GM13977 (cell line): ENCODE measurements at regions not wholly inside any gene's neighbourhood (a gene's known extent, or its start where the extent isn't known, plus 50 kb on each side); places are given as distances from the start of the nearest gene placed in this dataset.
"Not testable (repeated sequence)": the region's sequence is repeated elsewhere in the genome, so short reads cannot be mapped to it uniquely, and the experiment has no call there.

Source experiments
- DNase-seq: peaks from one replicate; pipeline ENCODE4 v3.0.0; 2012; ENCODE audit warnings: low spot score
- in situ Hi-C: fragments of 300-500 bp; cut with MboI; formaldehyde crosslinking; loops from one replicate; pipeline ENCODE4 v1.12.0; 2022; ENCODE audit warnings: low sequenced_read_pairs, low pct_unique_long_range_greater_than_20kb, mixed read lengths, inconsistent platforms; ENCODE audit not compliant: unreplicated experiment
- TF ChIP-seq, protein P1 (sequence below): IDR thresholded peaks from 2 replicates; pipeline ENCODE4 v1.5.1; 2012; ENCODE audit warnings: mild to moderate bottlenecking, control low read depth; ENCODE audit not compliant: insufficient read depth; ENCODE audit errors: extremely low read depth, missing control alignments

DNA sequence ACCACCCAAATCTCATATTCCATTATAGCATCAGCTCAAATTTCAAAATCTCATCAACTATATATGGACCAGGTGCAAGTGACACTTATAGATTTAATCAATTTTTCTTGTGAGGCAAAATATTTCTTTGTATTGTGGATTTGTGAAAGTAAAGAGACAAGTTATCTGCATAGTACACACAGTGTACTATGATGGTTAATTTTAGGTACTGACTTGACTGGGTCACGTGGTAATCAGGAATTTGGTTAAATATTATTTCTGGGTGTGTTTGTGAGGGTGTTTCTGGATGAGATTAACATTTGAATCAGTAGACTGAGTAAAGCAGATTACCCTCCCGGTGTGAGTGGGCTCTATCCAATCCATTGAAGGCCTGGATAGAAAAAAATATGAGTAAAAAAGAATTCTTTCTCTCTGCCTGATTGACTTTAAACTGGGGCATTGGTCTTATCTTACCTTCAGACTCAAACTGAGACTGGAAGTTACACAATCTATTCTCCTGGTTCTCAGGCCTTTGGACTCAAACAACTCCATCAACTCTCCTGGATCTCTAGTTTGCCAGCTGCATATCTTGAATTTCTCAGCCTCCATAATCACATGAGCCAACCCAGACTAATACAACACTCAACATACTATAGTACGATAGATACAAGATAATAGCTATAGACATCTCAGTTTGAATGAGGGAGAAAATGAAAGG lies 799.9 kb downstream of the NAP1L3 start:
- in situ Hi-C loops, DNase-seq: not testable (repeated sequence)

DNA sequence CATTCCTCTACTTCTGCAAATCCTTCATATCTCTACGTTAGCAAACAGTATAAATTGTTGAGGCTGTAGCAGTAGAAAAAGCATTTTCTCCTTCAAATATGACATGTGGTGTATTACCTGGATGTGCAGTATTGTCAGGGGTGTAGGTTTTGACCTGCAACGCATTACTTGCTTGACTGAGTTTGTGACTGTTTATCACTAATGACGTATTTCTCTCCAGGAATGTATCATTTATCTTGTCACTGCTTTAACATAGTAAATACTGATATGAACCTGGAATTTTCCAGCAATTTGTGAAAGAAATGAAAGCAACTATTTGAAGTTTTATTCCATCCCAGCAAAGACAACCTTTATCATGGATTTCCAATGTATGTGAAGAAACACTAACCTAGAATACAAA lies 823.4 kb downstream of the NAP1L3 start:
- in situ Hi-C loops = not testable (repeated sequence)

DNA sequence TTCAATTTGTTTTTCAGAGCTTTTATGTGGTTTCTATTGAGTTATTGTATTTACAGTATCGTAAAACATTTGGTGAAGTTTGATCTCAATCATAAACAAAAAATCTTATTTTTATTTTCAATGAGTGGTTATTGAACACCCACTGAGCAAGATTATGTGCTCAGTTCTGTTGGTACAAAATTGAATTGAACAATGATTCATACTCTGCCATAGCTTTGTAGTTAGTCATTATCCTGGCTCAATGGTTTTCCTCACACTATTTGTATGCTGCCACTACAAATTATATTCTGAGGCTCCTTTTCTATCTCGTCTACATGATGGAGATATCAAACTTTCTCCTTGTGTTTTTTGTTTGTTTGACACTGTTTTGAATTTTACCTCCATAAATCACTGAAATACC lies 829.5 kb downstream of the NAP1L3 start:
- DNase-seq, in situ Hi-C loops: not testable (repeated sequence)

More for the DNA sequence above, 823.4 kb downstream of the NAP1L3 start:
- not testable (repeated sequence) for DNase-seq

DNA sequence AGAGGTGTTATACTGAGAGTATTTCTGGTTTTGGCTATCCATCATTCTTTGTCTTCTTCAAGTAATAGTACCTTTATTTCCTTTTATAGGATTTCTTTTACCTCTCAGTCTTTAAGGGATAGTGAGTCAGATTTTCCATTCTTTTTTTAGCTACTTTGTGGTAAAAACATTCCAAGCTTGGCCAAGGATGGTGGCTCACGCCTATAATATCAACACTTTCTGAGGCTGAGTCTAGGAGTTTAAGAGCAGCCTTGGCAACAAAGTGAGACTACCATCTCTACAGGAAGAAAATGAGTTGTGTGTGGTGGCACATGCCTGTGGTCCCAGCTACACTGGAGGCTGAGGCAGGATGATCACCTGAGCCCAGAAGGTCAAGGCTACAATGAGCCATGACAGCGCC lies 840.6 kb downstream of the NAP1L3 start:
- in situ Hi-C loops, DNase-seq: not testable (repeated sequence)

DNA sequence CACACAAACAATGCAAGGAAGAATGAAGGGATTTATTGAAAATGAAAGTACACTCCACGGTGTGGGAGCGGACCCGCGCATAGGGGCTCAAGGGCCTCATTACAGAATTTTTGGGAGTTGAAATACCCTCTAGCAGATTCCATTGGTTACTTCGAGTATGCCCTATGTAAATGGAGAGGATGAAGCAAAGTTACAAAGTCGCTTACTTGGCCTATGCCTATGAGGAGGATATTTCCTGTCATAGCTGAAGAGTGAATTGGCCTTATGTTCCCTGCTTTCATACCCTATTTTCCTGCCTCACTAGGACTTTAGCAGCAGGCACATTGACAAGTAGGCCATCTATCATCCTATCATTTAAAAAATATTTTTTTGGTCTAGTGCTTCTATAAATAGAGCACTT lies 843.3 kb downstream of the NAP1L3 start:
- DNase-seq, in situ Hi-C loops: not testable (repeated sequence)

DNA sequence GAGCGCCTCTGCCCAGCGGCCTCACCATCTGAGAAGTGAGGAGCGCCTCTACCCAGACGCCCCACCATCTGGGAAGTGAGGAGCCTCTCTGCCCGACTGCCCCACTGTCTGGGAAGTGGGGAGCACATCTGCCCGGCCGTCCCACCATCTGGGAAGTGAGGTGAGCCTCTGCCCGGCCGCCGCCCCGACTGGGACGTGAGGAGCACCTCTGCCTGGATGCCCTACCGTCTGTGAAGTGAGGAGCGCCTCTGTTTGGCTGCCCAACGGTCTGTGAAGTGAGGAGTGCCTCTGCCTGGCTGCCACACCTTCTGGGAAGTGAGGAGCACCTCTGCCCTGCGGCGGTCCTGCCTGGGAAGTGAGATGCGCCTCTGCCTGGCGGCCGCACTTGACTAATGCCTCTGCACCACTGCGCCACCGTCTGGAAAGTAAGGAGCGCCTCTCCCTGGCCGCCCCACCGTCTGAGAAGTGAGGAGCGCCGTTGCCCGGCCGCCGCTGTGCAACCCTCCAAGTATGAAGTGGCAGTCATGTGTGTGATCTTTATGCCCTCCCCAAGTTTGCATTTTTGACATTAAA lies 851.7 kb downstream of the NAP1L3 start:
- DNase-seq, in situ Hi-C loops: not testable (repeated sequence)

DNA sequence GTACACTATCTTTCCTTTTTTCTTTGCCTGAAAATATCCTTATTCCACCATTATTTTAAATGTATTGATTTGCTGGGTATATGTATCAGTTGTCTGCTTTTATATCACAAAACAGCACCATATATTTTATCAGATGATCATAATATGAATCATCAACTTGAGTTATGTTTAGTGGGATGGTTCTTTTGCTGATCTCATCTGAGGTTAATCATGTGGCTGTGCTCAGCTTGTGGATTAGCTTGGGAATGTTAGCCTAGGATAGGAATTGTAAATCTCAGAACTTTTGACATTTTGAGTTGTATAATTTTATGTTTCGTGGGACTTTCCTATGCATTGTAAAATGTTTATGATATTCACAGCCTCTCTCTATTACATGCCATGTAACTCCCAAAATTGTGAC lies 881.3 kb downstream of the NAP1L3 start:
- DNase-seq, in situ Hi-C loops: not testable (repeated sequence)

DNA sequence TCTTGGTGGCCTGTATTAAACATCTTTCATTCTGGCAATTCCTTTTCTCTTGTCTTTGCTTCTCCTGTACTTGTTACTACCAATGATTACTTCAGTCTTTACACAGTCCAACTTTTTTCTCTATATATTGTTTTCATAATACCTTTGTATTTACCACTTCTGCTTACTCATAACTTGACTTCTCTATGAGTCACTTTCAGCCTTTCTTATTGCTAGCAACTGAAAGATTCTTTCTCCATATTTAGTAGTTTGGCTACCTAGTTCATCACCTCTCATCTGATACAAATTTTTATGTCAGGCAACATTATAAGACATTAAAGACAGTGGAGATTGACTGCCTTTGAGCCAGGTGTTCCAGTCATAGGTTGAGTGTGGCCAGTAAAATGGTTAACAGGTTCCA lies 893.3 kb downstream of the NAP1L3 start:
- in situ Hi-C loops, DNase-seq: not testable (repeated sequence)

DNA sequence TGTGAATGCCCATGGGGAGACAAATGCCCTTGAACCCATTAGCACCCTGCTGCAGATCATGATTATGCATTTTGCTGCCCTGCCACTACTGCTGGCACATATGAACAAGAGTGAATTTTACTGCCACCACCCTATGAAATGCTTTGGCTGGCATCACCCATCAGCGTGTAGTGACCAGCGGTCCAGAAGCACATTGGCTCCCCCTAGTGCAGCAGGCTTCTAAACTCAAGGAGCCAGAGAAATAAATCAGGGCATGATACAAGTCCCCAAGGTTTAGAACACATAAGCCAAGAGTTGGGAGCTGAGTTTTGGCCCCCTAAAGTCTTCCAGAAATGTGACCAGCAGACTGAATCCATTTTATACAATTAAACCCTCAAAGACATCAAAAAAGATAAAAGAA lies 899.4 kb downstream of the NAP1L3 start:
- TF ChIP-seq, protein P1, sequence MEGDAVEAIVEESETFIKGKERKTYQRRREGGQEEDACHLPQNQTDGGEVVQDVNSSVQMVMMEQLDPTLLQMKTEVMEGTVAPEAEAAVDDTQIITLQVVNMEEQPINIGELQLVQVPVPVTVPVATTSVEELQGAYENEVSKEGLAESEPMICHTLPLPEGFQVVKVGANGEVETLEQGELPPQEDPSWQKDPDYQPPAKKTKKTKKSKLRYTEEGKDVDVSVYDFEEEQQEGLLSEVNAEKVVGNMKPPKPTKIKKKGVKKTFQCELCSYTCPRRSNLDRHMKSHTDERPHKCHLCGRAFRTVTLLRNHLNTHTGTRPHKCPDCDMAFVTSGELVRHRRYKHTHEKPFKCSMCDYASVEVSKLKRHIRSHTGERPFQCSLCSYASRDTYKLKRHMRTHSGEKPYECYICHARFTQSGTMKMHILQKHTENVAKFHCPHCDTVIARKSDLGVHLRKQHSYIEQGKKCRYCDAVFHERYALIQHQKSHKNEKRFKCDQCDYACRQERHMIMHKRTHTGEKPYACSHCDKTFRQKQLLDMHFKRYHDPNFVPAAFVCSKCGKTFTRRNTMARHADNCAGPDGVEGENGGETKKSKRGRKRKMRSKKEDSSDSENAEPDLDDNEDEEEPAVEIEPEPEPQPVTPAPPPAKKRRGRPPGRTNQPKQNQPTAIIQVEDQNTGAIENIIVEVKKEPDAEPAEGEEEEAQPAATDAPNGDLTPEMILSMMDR = peak; percentile 6
- DNase-seq = not testable (repeated sequence)

DNA sequence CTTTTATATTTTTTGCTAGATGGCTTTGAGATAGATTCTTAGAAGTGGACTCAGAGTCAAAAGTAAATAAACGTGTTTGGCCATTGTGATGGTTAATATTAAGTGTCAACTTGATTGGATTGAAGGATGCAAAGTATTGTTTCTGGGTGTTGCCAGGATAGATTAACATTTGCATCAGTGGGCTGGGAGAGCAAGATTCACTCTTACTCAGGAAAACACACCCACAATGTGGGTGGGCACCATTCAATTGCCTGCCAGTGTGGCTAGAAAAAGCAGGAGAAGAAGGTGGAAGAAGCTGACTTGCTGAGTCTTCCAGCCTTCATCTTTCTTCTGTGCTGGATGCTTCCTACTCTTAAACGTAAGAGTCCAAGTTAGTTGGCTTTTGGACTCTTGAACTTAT lies 912.4 kb downstream of the NAP1L3 start:
- DNase-seq, in situ Hi-C loops: not testable (repeated sequence)

More for the DNA sequence above, 899.4 kb downstream of the NAP1L3 start:
- in situ Hi-C loops = not testable (repeated sequence)
